Skeletal muscle satellite cell (primary cell): ENCODE measurements at regions not wholly inside any gene's neighbourhood (a gene's known extent, or its start where the extent isn't known, plus 50 kb on each side); places are given as distances from the start of the nearest gene placed in this dataset.

ENCODE experiments used
- H3K27me3 ChIP-seq: 2 replicates; pipeline ENCODE4 v1.7.0; 2013; ENCODE audit warnings: low read length; ENCODE audit not compliant: control insufficient read depth, insufficient read depth
- H3K36me3 ChIP-seq: 2 replicates; pipeline ENCODE4 v1.7.0; 2013; ENCODE audit warnings: mild to moderate bottlenecking, control low read depth, low read length; ENCODE audit not compliant: insufficient read depth
- H3K4me1 ChIP-seq: 2 replicates; pipeline ENCODE4 v1.7.0; 2013; ENCODE audit warnings: low read length; ENCODE audit not compliant: control insufficient read depth, insufficient read depth
- H3K4me2 ChIP-seq: 2 replicates; pipeline ENCODE4 v1.7.0; 2013; ENCODE audit warnings: mild to moderate bottlenecking, low read length
- H3K4me3 ChIP-seq: 2 replicates; pipeline ENCODE4 v1.7.0; 2013; ENCODE audit warnings: low read length
- H3K9ac ChIP-seq: 2 replicates; pipeline ENCODE4 v1.7.0; 2013; ENCODE audit warnings: mild to moderate bottlenecking, low read depth, low read length, moderate library complexity
- H3K9me3 ChIP-seq: replicated peaks from 2 replicates; pipeline ENCODE4 v1.7.0; 2013; ENCODE audit warnings: mild to moderate bottlenecking, control low read depth, low read length

- Histone ChIP-seq H3K27me3 (peaks cover 13% of the 10 kb centered on the region), H3K4me3 (peak overlapping the region; percentile 68), H3K9ac (peak overlapping the region; percentile 44), H3K4me2 (peak overlapping the region; percentile 83), H3K9me3 (no peaks in the 10 kb centered on the region), H3K4me1 (peaks cover 4% of the 10 kb centered on the region), H3K36me3 (no peaks in the 10 kb centered on the region)
Observed at GRCh38 chr19:30719189-30719998, 347.2 kb downstream of the ZNF536 start.

- peak overlapping the region; percentile 83 for H3K4me2 ChIP-seq
- no peaks in the 10 kb centered on the region for H3K9me3 ChIP-seq
- H3K36me3 ChIP-seq, result no peaks in the 10 kb centered on the region
- H3K4me3 ChIP-seq, result peak overlapping the region; percentile 68
- peaks cover 4% of the 10 kb centered on the region for H3K4me1 ChIP-seq
- peaks cover 13% of the 10 kb centered on the region for H3K27me3 ChIP-seq
- no peak overlapping the region for H3K9ac ChIP-seq
Observed at GRCh38 chr19:30718707-30719106, 346.5 kb downstream of the ZNF536 start.

GRCh38 chr19:30718014-30718413, 345.8 kb downstream of the ZNF536 start:
- H3K4me1 ChIP-seq, result peaks cover 4% of the 10 kb centered on the region
- no peaks in the 10 kb centered on the region for H3K9me3 ChIP-seq
- H3K27me3 ChIP-seq, result peaks cover 14% of the 10 kb centered on the region
- H3K36me3 ChIP-seq, result no peaks in the 10 kb centered on the region
- H3K9ac ChIP-seq, result no peak overlapping the region
- H3K4me3 ChIP-seq, result no peak overlapping the region
- H3K4me2 ChIP-seq, result no peak overlapping the region

GRCh38 chr19:30717381-30717780, 345.2 kb downstream of the ZNF536 start:
- Histone ChIP-seq H3K4me2 (no peak overlapping the region), H3K9me3 (no peaks in the 10 kb centered on the region), H3K9ac (no peak overlapping the region), H3K4me1 (peaks cover 4% of the 10 kb centered on the region), H3K27me3 (peaks cover 20% of the 10 kb centered on the region), H3K36me3 (no peaks in the 10 kb centered on the region), H3K4me3 (no peak overlapping the region)

- Histone ChIP-seq H3K4me3 (no peak overlapping the region), H3K4me1 (no peaks in the 10 kb centered on the region), H3K9ac (no peak overlapping the region), H3K36me3 (no peaks in the 10 kb centered on the region), H3K9me3 (no peaks in the 10 kb centered on the region), H3K27me3 (peaks cover 40% of the 10 kb centered on the region), H3K4me2 (no peak overlapping the region)
Observed at GRCh38 chr19:30712431-30713337, 340.5 kb downstream of the ZNF536 start.

GRCh38 chr19:30711826-30712225, 339.6 kb downstream of the ZNF536 start:
- peaks cover 40% of the 10 kb centered on the region for H3K27me3 ChIP-seq
- no peak overlapping the region for H3K4me3 ChIP-seq
- no peaks in the 10 kb centered on the region for H3K4me1 ChIP-seq
- H3K9me3 ChIP-seq, result no peaks in the 10 kb centered on the region
- H3K9ac ChIP-seq, result no peak overlapping the region
- H3K4me2 ChIP-seq, result no peak overlapping the region
- H3K36me3 ChIP-seq, result no peaks in the 10 kb centered on the region

GRCh38 chr19:30711296-30711695, 339.1 kb downstream of the ZNF536 start:
- Histone ChIP-seq H3K9me3 (no peaks in the 10 kb centered on the region), H3K4me1 (no peaks in the 10 kb centered on the region), H3K4me3 (no peak overlapping the region), H3K9ac (no peak overlapping the region), H3K36me3 (no peaks in the 10 kb centered on the region), H3K4me2 (no peak overlapping the region), H3K27me3 (peaks cover 40% of the 10 kb centered on the region)

- Histone ChIP-seq H3K9ac (no peak overlapping the region), H3K4me2 (no peak overlapping the region), H3K27me3 (peaks cover 40% of the 10 kb centered on the region), H3K4me3 (no peak overlapping the region), H3K4me1 (no peaks in the 10 kb centered on the region), H3K9me3 (no peaks in the 10 kb centered on the region), H3K36me3 (no peaks in the 10 kb centered on the region)
Observed at GRCh38 chr19:30710721-30711120, 338.5 kb downstream of the ZNF536 start.

GRCh38 chr19:30708416-30709178, 336.4 kb downstream of the ZNF536 start:
- Histone ChIP-seq H3K4me3 (no peak overlapping the region), H3K36me3 (no peaks in the 10 kb centered on the region), H3K9me3 (no peaks in the 10 kb centered on the region), H3K9ac (no peak overlapping the region), H3K27me3 (peaks cover 30% of the 10 kb centered on the region), H3K4me1 (no peaks in the 10 kb centered on the region), H3K4me2 (no peak overlapping the region)

- no peaks in the 10 kb centered on the region for H3K9me3 ChIP-seq
- H3K27me3 ChIP-seq, result no peaks in the 10 kb centered on the region
- H3K4me1 ChIP-seq, result no peaks in the 10 kb centered on the region
- no peak overlapping the region for H3K4me2 ChIP-seq
- H3K4me3 ChIP-seq, result no peak overlapping the region
- H3K9ac ChIP-seq, result no peak overlapping the region
- H3K36me3 ChIP-seq, result no peaks in the 10 kb centered on the region
Observed at GRCh38 chr19:30704771-30705330, 332.7 kb downstream of the ZNF536 start.

GRCh38 chr19:30703645-30704044, 331.5 kb downstream of the ZNF536 start:
- Histone ChIP-seq H3K9me3 (no peaks in the 10 kb centered on the region), H3K9ac (no peak overlapping the region), H3K4me3 (no peak overlapping the region), H3K4me2 (no peak overlapping the region), H3K27me3 (no peaks in the 10 kb centered on the region), H3K36me3 (no peaks in the 10 kb centered on the region), H3K4me1 (no peaks in the 10 kb centered on the region)
